Activated T-helper 2 cell treated with anti-CD3 and anti-CD28 coated beads, Interferon-gamma antibody, Interleukin-2, Interleukin-4, amounts not matched to agents 10 μg/mL and 5 μg/mL and 100 μg/mL, durations not matched to agents 14 hours and 24 hours and 36 hours (primary cell): ENCODE measurements at regions not wholly inside any gene's neighbourhood (a gene's known extent, or its start where the extent isn't known, plus 50 kb on each side); places are given as distances from the start of the nearest gene placed in this dataset.
"Not testable (repeated sequence)": the region's sequence is repeated elsewhere in the genome, so short reads cannot be mapped to it uniquely, and the experiment has no call there.

Experiments used
- DNase-seq: peaks from one replicate; pipeline ENCODE4 v3.0.0; 2021; ENCODE audit warnings: low spot score
- H3K27ac Mint-ChIP-seq: one replicate; pipeline ENCODE4 v1.8.0; 2021; ENCODE audit warnings: mixed read lengths
- H3K27me3 Mint-ChIP-seq: one replicate; pipeline ENCODE4 v1.8.0; 2021; ENCODE audit warnings: low read depth, mixed read lengths
- H3K36me3 Mint-ChIP-seq: one replicate; pipeline ENCODE4 v1.8.0; 2021; ENCODE audit warnings: low read depth, mixed read lengths
- H3K4me1 Mint-ChIP-seq: one replicate; pipeline ENCODE4 v1.8.0; 2021; ENCODE audit warnings: low read depth, mixed read lengths
- H3K4me3 Mint-ChIP-seq: one replicate; pipeline ENCODE4 v1.8.0; 2021; ENCODE audit warnings: low read depth, mild to moderate bottlenecking, moderate library complexity, mixed read lengths
- H3K9me3 Mint-ChIP-seq: one replicate; pipeline ENCODE4 v1.8.0; 2021; ENCODE audit warnings: mixed read lengths
- intact Hi-C: fragments of 100-400 bp; cut with micrococcal nuclease; formaldehyde crosslinking; loops from one replicate; pipeline ENCODE4 v1.15.1; 2023

DNA sequence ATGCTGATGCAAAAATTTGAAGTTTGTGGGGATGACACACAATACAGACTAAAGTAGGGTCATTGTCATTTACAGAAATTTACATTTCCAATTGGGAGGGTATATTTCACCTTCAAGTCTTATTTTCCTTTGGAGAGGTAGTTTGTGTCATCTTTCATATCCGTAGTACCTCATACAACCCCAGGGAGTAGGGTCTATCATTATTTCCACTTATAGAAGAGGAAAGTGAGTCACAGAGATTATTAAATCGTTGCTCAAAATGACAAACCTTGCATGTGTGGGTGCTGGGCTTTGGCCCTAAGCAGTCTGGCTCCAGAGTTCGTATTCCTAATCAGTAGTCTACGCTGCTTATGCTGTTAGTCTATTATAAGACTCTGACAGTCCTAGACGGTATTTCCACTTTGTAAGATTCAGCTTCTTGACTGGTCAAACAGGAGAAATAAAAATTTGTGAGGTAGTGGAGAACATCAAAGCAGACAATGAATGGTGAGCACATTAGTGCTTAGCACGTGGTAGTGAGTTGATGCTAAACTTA, 516.5 kb downstream of the PCDH7 start:
- no peak for DNase-seq

DNA sequence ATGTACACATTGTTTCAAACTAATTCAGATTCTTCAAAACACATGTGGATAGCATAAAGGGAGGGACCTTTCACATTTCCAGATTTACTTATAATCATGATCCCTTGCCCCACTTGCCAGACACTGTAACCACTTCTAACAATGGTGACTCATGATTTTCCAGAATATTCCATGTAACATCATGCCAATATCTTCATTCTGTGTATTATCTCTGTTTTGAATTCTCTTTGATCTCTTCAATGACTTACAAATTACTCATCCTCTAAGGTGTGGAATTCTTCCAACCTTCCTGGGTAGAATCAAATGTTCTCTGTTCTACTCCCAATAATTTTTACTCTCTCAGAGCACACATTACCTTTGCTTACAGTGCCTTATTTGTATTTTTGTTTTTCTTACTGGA, 517.1 kb downstream of the PCDH7 start:
- DNase-seq = no peak
- H3K36me3 Mint-ChIP-seq = no peaks in the 10 kb centered on the region
- H3K27ac Mint-ChIP-seq = no peak overlapping the region
- no peaks in the 10 kb centered on the region for H3K27me3 Mint-ChIP-seq
- no peak overlapping the region for H3K4me3 Mint-ChIP-seq
- peaks cover 24% of the 10 kb centered on the region for H3K9me3 Mint-ChIP-seq
- no peaks in the 10 kb centered on the region for H3K4me1 Mint-ChIP-seq
- intact Hi-C loops = no loop called here

More for the DNA sequence above, 516.5 kb downstream of the PCDH7 start:
- intact Hi-C loops = no loop called here
- Mint-ChIP-seq H3K27ac (no peak overlapping the region), H3K27me3 (no peaks in the 10 kb centered on the region), H3K36me3 (no peaks in the 10 kb centered on the region), H3K4me3 (no peak overlapping the region), H3K9me3 (peaks cover 27% of the 10 kb centered on the region), H3K4me1 (no peaks in the 10 kb centered on the region)

DNA sequence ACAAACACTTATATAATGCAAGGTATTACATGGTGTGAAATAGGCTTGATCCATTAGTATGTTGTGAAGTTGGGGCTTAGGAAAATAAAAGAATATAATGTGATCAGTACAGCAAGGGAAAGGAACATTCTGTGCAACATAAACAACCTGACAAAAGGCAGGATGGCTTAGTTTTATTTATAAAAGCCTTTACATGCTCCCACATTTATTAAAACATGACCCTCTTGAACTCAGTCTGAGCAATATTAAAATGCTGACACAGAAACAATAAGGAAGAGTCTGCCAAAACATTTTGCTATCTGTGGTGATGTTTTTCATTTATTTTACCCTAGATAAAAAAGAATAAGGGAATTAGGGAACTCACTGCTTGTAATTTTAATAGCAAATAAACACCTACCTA, 519.7 kb downstream of the PCDH7 start:
- intact Hi-C loops = no loop called here
- Mint-ChIP-seq H3K27me3 (no peaks in the 10 kb centered on the region), H3K4me3 (no peak overlapping the region), H3K9me3 (peaks cover 39% of the 10 kb centered on the region), H3K36me3 (no peaks in the 10 kb centered on the region), H3K27ac (no peak overlapping the region), H3K4me1 (no peaks in the 10 kb centered on the region)
- DNase-seq = no peak

DNA sequence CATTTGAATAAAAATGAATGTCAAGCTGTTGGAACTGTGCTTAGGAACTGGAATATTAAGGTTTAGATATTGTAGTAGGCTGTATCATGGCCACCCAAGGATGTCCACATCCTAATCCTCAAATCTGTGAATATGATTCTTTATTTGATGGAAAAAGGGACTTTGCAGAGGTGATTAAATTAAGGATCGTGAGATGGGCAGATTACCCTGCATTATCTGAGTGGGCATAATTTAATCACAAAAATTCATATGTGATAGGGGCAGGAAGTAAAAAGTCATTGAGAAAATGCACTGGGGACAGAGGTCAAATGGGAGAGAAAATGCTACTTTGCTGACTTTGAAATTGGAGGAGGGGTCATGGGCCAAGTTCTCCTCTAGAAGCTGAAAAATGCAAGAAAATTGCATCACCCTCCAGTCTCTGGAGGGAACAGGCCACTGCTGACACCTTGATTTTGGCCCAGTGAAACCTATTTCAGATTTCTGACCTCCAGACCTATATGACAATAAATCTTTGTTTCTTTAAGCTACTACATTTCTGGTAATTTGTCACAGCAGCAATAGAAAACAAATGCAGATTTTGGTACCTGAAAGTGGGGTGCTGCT, 521.4 kb downstream of the PCDH7 start:
- intact Hi-C loops = no loop called here
- DNase-seq = no peak
- Mint-ChIP-seq H3K4me1 (no peaks in the 10 kb centered on the region), H3K27me3 (no peaks in the 10 kb centered on the region), H3K9me3 (peaks cover 55% of the 10 kb centered on the region), H3K36me3 (no peaks in the 10 kb centered on the region), H3K27ac (no peak overlapping the region), H3K4me3 (no peak overlapping the region)

DNA sequence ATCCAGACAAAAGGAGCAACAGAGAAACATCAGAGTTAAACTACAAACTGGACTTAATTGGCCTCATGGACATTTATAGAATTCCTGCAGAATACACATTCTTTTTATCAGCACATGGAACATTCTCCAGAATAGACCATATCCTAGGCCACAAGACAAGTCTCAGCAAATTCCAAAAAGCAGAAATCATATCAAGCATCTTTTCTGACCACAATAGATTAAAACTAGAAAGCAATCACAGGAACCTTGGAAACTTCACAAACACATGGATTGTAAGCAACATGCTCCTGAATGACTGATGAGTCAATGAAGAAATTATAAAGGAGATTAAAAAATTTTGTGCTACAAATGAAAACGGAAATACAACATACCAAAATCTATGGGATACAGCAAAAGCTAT, 526.7 kb downstream of the PCDH7 start:
- H3K36me3 Mint-ChIP-seq = no peaks in the 10 kb centered on the region
- intact Hi-C loops = no loop called here
- no peaks in the 10 kb centered on the region for H3K4me1 Mint-ChIP-seq
- no peak for DNase-seq
- H3K27ac Mint-ChIP-seq = no peak overlapping the region
- no peaks in the 10 kb centered on the region for H3K27me3 Mint-ChIP-seq
- peaks cover 61% of the 10 kb centered on the region for H3K9me3 Mint-ChIP-seq
- H3K4me3 Mint-ChIP-seq = no peak overlapping the region

DNA sequence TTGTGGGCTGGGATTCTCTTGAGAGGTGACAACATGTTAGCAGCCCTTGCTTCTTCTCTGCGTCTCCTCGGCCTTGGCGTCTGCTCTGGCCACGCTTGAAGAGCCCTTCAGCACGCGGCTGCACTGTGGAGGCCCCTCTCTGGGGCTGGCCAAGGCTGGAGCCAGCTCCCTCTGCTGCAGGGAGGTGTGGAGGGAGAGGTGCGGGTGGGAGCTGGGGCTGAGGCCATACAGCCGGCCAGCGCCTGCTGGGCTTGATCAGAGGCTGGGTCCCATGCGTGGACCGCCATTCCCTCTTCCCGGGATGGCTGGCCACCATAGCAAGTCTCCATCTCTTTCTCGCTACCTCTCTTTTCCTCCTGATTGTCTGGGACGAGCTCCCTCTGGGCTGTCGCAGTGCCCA, 539.0 kb downstream of the PCDH7 start:
- peaks cover 38% of the 10 kb centered on the region for H3K9me3 Mint-ChIP-seq
- no peak overlapping the region for H3K4me3 Mint-ChIP-seq
- intact Hi-C loops = no loop called here
- no peaks in the 10 kb centered on the region for H3K27me3 Mint-ChIP-seq
- H3K4me1 Mint-ChIP-seq = no peaks in the 10 kb centered on the region
- H3K36me3 Mint-ChIP-seq = no peaks in the 10 kb centered on the region
- no peak for DNase-seq
- H3K27ac Mint-ChIP-seq = no peak overlapping the region

DNA sequence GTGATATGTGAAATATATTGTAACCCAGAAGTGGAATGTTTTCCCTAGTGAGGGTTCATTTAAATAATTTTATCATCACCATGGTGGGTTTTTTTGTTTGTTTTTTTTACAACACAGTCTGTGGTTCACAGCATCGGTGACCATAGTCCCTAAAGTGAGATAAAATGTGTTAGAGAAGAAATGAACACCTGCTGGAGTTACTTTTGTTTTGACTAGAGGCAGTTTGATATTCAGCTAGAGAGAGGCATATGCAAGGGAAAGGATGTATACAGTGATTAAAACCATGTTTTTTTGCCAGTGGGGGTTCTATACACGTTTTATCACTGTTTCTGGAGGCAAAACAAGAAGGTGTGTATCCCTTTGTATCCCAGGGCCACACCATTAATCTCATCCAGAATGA, 541.5 kb downstream of the PCDH7 start:
- H3K4me1 Mint-ChIP-seq = no peaks in the 10 kb centered on the region
- no peak overlapping the region for H3K4me3 Mint-ChIP-seq
- DNase-seq = no peak
- intact Hi-C loops = no loop called here
- H3K27me3 Mint-ChIP-seq = no peaks in the 10 kb centered on the region
- H3K36me3 Mint-ChIP-seq = no peaks in the 10 kb centered on the region
- H3K9me3 Mint-ChIP-seq = peaks cover 30% of the 10 kb centered on the region
- H3K27ac Mint-ChIP-seq = no peak overlapping the region

DNA sequence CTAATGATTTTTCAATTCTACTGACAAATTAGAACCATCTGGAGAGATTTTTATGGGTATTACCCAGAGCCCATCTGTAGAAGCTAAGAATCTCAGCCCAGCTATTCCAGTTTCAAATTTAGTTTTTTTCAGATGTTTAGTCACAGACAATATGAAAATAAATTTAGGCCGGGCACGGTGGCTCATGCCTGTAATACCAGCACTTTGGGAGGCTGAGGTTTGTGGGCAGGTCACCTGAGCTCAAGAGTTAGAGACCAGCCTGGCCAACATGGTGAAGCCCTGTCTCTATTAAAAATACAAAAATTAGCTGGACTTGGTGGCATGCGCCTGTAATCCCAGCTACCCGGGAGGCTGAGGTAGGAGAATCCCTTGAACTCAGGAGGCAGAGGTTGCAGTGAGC, 545.9 kb downstream of the PCDH7 start:
- H3K36me3 Mint-ChIP-seq, intact Hi-C loops, H3K27me3 Mint-ChIP-seq, H3K4me3 Mint-ChIP-seq, DNase-seq, H3K27ac Mint-ChIP-seq, H3K4me1 Mint-ChIP-seq: not testable (repeated sequence)
- peaks cover 28% of the 10 kb centered on the region for H3K9me3 Mint-ChIP-seq

DNA sequence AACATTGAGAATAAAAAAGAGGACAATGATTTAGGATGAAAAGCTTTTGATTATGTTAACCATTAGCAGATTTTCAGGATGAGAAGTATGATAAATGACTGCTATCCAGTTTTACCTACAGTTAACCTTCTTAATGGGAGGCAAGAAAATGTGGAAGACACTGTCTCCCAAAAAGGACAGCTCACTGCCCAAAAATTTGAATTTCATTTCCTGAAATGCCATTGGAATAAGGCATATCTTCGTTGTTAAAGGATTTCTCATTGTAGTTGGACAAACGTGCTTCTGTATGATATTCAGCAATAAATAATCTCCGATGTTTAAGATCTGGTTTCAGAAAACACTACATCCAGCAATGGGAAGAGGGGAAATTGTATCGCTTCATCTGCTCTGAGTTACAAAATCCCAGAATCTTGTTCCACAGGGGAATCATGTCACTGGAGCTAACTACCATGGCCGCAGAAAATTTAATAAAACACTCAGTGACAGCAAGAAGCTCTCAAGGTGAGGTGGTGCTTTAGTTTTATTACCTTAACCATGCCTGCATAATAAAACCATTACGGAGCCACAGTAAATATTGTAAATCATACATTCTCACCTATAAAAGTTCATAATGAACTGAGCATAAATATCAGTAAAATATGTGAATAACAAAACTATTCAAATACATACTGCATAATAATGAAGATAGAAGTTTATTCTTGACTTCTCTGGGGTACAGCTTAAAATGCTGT, 552.3 kb downstream of the PCDH7 start:
- H3K36me3 Mint-ChIP-seq = no peaks in the 10 kb centered on the region
- no peak overlapping the region for H3K27ac Mint-ChIP-seq
- DNase-seq = no peak
- H3K27me3 Mint-ChIP-seq = no peaks in the 10 kb centered on the region
- no peak overlapping the region for H3K4me3 Mint-ChIP-seq
- H3K4me1 Mint-ChIP-seq = no peaks in the 10 kb centered on the region
- intact Hi-C loops = no loop called here
- peaks cover 24% of the 10 kb centered on the region for H3K9me3 Mint-ChIP-seq

DNA sequence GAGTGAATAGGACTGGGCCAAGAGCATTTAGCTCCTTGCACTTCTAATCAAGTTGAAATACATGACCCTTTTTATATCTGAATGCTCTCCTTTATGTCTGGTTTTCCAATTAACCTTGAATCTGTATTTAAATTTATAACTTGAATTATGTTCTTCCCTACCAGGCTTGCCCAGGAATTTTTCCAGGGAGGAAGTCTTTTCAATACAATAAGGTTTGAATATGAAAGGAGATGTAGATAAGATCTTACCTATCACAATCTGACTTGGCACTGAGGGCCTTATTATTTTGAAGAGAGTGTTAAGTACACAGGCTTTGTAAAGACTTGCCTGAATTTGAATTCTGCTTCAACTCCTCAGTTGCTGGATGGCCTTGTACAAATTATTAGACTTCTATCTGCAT, 555.7 kb downstream of the PCDH7 start:
- H3K27ac Mint-ChIP-seq = no peak overlapping the region
- H3K9me3 Mint-ChIP-seq = peaks cover 31% of the 10 kb centered on the region
- DNase-seq = no peak
- H3K36me3 Mint-ChIP-seq = no peaks in the 10 kb centered on the region
- H3K4me3 Mint-ChIP-seq = no peak overlapping the region
- H3K27me3 Mint-ChIP-seq = no peaks in the 10 kb centered on the region
- intact Hi-C loops = no loop called here
- H3K4me1 Mint-ChIP-seq = no peaks in the 10 kb centered on the region

DNA sequence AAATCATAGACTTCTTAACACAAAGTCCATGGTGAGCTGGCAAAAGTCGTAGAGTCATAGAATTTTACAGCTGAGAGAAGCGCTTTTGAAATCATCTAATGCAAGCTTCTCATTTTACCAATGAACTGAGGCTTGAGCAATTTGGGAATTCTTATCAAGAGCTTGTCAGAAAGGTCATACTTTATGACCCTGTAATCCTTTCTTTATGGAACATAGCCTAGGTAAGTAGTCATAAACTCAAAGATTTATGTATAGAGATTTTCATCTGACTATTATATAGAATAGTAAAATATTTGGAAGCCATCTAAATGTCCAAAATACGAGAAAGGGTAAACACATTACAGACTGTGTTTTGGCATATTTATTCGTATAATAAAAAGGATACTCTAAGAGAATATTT, 563.5 kb downstream of the PCDH7 start:
- peaks cover 18% of the 10 kb centered on the region for H3K9me3 Mint-ChIP-seq
- intact Hi-C loops = no loop called here
- no peak for DNase-seq
- H3K27ac Mint-ChIP-seq = no peak overlapping the region
- no peak overlapping the region for H3K4me3 Mint-ChIP-seq
- no peaks in the 10 kb centered on the region for H3K36me3 Mint-ChIP-seq
- H3K27me3 Mint-ChIP-seq = no peaks in the 10 kb centered on the region
- no peaks in the 10 kb centered on the region for H3K4me1 Mint-ChIP-seq

DNA sequence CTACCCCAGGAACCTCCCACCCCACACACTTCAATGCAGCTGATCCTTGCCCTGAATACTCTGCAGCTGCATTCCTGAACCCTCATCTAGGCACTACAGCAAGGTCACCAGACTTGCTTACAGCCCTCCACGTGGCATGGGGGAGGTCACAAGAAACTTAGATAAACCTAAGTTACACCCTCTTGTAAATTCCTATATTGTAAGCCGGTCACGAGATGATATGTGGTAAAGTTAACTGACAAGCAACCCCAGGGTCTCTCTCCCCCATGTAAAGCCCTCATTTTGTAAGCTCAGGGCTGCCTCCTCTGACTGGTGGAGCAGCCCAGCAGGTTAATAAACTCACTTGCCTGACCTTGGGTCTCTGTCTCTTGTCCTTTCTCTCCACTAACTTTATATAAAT, 570.7 kb downstream of the PCDH7 start:
- Mint-ChIP-seq H3K4me1 (no peaks in the 10 kb centered on the region), H3K27me3 (no peaks in the 10 kb centered on the region), H3K4me3 (no peak overlapping the region), H3K36me3 (no peaks in the 10 kb centered on the region), H3K27ac (no peak overlapping the region), H3K9me3 (peaks cover 18% of the 10 kb centered on the region)
- no peak for DNase-seq
- intact Hi-C loops = no loop called here

DNA sequence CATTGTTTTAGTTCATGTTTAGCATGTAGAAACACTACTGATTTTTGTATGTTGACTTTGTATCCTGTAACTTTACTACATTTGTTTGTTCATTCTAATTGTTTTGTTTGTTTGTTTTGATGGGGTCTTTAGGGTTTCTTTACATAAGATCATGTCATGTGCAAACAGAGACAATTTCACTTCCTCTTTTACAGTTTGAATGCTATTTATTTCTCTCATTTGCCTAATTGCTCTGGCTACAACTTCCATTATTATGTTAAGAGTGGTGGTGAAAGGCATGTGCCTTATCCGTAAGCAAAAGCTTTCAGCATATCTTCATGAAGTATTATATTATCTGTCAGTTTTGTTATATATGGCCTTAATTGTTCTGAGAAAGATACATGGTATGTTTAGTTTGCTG, 571.1 kb downstream of the PCDH7 start:
- H3K4me1 Mint-ChIP-seq = no peaks in the 10 kb centered on the region

More for the DNA sequence above, 571.1 kb downstream of the PCDH7 start:
- DNase-seq = no peak
- Mint-ChIP-seq H3K9me3 (peaks cover 18% of the 10 kb centered on the region), H3K4me3 (no peak overlapping the region), H3K36me3 (no peaks in the 10 kb centered on the region), H3K27me3 (no peaks in the 10 kb centered on the region), H3K27ac (no peak overlapping the region)
- intact Hi-C loops = no loop called here
